Cardiac fibroblast (primary cell): ENCODE measurements at regions not wholly inside any gene's neighbourhood (a gene's known extent, or its start where the extent isn't known, plus 50 kb on each side); places are given as distances from the start of the nearest gene placed in this dataset.

Experiments
- DNase-seq, 2 donors: peaks; one replicate each; pipeline versions ENCODE4 v3.0.0 to v3.0.0-alpha.2; 2010; ENCODE audit warnings: low read depth in 2 of 2
- H3K4me3 ChIP-seq, 2 donors: replicated peaks in 1 of 2; 1 replicate in 1 of 2; 2 replicates in 1 of 2; pipeline ENCODE4 v1.5.1; 2011; ENCODE audit warnings: low read depth in 2 of 2, low read length in 2 of 2, mild to moderate bottlenecking in 2 of 2, moderate library complexity in 1 of 2
- TF ChIP-seq, protein P1 (sequence below): IDR thresholded peaks from one replicate; pipeline ENCODE4 v1.5.1; 2011; ENCODE audit warnings: low read depth, mild to moderate bottlenecking, low read length, inconsistent platforms

DNA sequence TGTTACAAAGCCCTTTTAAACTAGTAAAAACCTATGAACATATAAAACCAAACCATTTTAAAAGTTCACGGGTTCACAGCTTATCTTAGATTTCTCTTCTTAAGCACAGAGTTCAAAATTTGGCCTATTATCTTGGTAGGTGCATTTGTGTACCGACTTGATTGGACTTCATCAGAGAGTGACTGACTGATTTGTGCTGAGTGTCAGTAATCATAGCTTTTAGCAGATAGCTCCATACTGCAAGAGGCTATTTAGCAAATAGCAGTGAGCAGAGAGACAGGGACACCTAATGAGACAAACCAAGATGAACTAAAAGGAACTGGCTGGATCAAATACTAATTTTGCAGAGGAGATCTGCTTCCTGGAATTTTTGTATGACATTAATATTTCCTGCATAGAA lies 274.5 kb downstream of the PRR16 start:
- TF ChIP-seq, protein P1, sequence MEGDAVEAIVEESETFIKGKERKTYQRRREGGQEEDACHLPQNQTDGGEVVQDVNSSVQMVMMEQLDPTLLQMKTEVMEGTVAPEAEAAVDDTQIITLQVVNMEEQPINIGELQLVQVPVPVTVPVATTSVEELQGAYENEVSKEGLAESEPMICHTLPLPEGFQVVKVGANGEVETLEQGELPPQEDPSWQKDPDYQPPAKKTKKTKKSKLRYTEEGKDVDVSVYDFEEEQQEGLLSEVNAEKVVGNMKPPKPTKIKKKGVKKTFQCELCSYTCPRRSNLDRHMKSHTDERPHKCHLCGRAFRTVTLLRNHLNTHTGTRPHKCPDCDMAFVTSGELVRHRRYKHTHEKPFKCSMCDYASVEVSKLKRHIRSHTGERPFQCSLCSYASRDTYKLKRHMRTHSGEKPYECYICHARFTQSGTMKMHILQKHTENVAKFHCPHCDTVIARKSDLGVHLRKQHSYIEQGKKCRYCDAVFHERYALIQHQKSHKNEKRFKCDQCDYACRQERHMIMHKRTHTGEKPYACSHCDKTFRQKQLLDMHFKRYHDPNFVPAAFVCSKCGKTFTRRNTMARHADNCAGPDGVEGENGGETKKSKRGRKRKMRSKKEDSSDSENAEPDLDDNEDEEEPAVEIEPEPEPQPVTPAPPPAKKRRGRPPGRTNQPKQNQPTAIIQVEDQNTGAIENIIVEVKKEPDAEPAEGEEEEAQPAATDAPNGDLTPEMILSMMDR, result no peak
- DNase-seq, result no peak
- no peak overlapping the region for H3K4me3 ChIP-seq

DNA sequence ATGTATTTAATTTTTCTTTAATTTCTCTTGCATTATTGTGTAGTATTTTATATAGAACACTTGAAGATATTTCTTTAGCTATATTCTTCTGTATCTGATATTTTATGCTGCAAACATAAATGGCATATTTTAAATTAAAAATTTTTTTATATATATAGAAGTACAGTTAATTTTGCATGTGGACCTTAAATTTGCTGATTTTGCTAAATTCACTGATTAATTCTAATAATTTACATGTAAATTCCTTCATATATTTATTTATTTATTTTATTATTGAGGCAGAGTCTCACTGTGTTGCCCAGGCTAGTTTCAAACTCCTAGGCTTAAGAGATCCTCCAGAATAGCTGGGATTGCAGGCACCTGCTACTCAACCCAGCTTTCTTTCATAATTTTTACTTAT lies 276.9 kb downstream of the PRR16 start:
- TF ChIP-seq, protein P1, result no peak
- H3K4me3 ChIP-seq, result no peak overlapping the region
- DNase-seq, result no peak

DNA sequence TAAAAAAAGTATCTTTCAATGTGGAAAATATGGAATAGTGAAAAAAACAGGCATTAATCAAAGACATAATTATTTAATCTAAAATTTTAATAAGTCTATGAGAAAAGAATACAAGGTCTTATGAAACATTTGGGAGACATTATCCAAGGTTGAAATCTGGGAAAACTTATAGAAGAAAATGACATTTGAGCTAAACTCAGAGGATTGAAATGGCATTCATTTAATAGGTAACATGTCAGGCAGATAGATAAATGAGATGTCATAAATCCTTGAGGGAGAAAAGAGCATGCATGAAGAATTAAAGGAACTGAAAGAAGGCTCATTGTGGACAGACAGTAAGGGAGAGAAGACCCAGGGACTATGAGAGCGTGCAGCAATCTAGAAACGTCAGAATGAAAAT lies 284.4 kb downstream of the PRR16 start:
- DNase-seq, result no peak

DNA sequence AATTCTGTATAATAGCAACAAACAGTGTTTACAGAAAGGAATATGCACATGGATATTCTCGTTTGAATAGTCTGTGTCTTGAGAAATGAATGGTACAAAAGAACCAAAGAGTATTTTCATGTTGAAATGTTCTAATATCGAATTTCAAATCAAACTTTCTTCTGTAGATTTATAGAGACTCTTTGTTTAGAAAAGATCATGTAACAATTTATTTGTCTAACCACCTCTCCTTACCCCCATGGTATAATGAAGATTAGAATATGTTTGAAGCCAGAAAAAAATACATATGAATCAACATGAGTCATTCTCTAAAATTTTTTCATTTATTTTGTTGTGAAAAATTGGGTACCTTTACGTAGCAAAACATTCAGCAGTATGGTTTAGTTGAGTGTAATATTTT lies 285.6 kb downstream of the PRR16 start:
- DNase-seq, result no peak
- no peak overlapping the region for H3K4me3 ChIP-seq
- TF ChIP-seq, protein P1, result no peak

More for the DNA sequence above, 284.4 kb downstream of the PRR16 start:
- TF ChIP-seq, protein P1, result no peak
- H3K4me3 ChIP-seq, result no peak overlapping the region

DNA sequence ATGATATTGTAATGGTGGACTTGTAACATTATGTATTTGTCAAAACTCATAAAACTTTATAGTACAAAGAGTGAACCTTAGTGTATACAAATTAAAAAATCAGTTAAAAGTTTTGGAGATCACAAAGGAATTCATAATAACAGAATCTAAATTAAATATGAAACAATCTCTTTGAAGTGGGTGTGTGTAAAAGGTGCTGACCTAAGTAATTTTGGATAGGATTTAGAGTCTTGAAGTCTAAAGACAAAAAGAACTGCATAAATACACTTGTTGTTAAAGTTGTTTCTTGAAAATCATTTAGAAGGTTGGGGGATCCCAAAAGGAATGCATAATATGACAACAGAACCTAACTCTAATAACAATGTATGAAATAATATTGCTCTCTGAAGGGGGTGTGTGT lies 295.5 kb downstream of the PRR16 start:
- TF ChIP-seq, protein P1, result no peak
- H3K4me3 ChIP-seq, result no peak overlapping the region
- DNase-seq, result no peak

DNA sequence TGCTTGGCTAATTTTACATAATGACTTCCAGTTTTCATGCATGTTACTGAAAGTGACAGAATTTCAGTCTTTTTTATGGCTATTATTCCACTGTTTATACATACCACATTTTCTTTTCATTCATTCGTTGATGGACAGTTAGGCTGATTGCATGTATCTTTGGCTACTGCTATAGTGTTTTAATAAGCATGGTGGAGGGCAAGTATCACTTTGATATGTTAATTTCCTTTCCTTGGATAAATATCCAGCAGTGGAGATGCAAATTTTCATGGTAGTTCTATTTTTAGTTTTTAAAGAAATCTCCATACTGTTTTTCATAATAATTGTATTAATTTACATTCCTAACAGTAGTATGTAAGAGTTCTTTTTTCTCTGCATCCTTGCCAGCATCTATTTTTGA lies 297.9 kb downstream of the PRR16 start:
- TF ChIP-seq, protein P1, result no peak
- no peak for DNase-seq
- no peak overlapping the region for H3K4me3 ChIP-seq

DNA sequence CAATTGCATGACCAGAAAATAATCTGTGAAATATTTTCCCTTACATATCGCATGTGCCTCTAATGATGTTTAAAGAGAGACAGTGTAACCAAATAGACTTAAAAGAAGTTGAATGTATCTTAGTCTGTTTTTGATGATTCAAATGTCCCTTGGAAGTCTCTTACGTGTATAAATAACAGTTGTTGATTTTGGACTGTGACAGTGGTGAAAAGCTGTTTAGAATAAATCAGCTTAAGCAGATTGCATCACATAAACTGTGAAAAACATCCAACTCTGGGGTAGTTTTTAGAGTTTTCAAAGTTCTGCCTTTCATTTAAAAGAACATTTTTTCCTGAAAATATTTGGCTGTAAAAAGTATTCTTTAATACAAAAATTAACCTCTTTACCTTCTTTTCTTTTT lies 301.1 kb downstream of the PRR16 start:
- peak; percentile 7 to 81 for DNase-seq
- TF ChIP-seq, protein P1, result no peak
- H3K4me3 ChIP-seq, result no peak overlapping the region
